ENCODE measurements at regions not wholly inside any gene's neighbourhood (a gene's known extent, or its start where the extent isn't known, plus 50 kb on each side); places are given as distances from the start of the nearest gene placed in this dataset.

GRCh38 chr10:6889718-6890117, 309.6 kb upstream of the PRKCQ start:
- TF ChIP-seq POLR2A (IDR thresholded peaks at IDR 0.05): no peak
- no peak for TF ChIP-seq CTCF (IDR thresholded peaks at IDR 0.05)

Data from vagina (tissue), 2 donors.